ENCODE measurements at regions not wholly inside any gene's neighbourhood (a gene's known extent, or its start where the extent isn't known, plus 50 kb on each side); places are given as distances from the start of the nearest gene placed in this dataset.

DNA sequence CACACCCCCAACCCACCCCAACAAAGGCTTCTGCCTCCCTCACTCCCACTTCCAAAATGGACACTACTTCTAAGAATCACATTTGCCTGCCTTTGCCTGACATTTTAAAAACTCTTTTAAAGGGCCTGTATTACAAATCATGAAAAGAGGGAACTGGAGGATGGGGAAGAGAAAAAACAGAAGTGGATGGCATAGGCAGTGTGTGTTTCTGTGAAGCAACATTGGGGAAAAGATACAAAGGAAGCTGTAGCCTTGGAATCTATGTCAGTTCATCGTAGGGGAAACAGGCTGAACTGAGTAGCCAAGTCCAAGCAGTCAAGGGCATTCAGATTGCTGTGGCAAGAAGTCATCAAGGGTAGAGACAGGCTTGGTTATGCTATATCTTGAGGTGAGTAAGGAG lies 273.9 kb downstream of the BTG1 start:
- intact Hi-C loops (cut with DNase I; ENCODE audit: low total_unique reads), result no loop called here
- no peaks in the 10 kb centered on the region for H3K4me1 ChIP-seq
- no peaks in the 10 kb centered on the region for H3K36me3 ChIP-seq
- H3K9me3 ChIP-seq, result no peaks in the 10 kb centered on the region
- no peak for DNase-seq
- TF ChIP-seq POLR2A (IDR thresholded peaks at IDR 0.05), result no peak
- TF ChIP-seq CTCF (IDR thresholded peaks at IDR 0.05), result no peak
- no peak overlapping the region for H3K27ac ChIP-seq
- no peaks in the 10 kb centered on the region for H3K27me3 ChIP-seq
- H3K4me3 ChIP-seq, result no peak overlapping the region

GRCh38 chr12:91870872-91871707 lies 274.6 kb downstream of the BTG1 start:
- H3K4me1 ChIP-seq, result no peaks in the 10 kb centered on the region
- H3K9me3 ChIP-seq, result no peaks in the 10 kb centered on the region
- TF ChIP-seq CTCF (IDR thresholded peaks at IDR 0.05) (no peak), POLR2A (IDR thresholded peaks at IDR 0.05) (no peak)
- no peak for DNase-seq
- intact Hi-C loops (cut with DNase I; ENCODE audit: low total_unique reads), result no loop called here
- H3K27me3 ChIP-seq, result no peaks in the 10 kb centered on the region
- H3K4me3 ChIP-seq, result no peak overlapping the region
- H3K36me3 ChIP-seq, result no peaks in the 10 kb centered on the region
- no peak overlapping the region for H3K27ac ChIP-seq

- Histone ChIP-seq H3K4me1 (no peaks in the 10 kb centered on the region), H3K27me3 (no peaks in the 10 kb centered on the region), H3K4me3 (no peak overlapping the region), H3K36me3 (no peaks in the 10 kb centered on the region), H3K27ac (peak overlapping the region in 1 of 2 donors; percentile 37), H3K9me3 (no peaks in the 10 kb centered on the region)
- intact Hi-C loops (cut with DNase I; ENCODE audit: low total_unique reads), result no loop called here
- TF ChIP-seq CTCF (IDR thresholded peaks at IDR 0.05) (no peak), POLR2A (IDR thresholded peaks at IDR 0.05) (no peak)
- DNase-seq, result no peak
These were observed 277.6 kb downstream of the BTG1 start for GRCh38 chr12:91868054-91868453.

GRCh38 chr12:91866566-91866965 lies 279.1 kb downstream of the BTG1 start:
- Histone ChIP-seq H3K4me3 (no peak overlapping the region), H3K27me3 (no peaks in the 10 kb centered on the region), H3K4me1 (no peaks in the 10 kb centered on the region), H3K36me3 (no peaks in the 10 kb centered on the region), H3K27ac (no peak overlapping the region), H3K9me3 (no peaks in the 10 kb centered on the region)
- no peak for TF ChIP-seq POLR2A (IDR thresholded peaks at IDR 0.05)
- no peak for TF ChIP-seq CTCF (IDR thresholded peaks at IDR 0.05)
- peak in 1 of 2 donors; percentile 27 for DNase-seq
- intact Hi-C loops (cut with DNase I; ENCODE audit: low total_unique reads), result no loop called here

- no peak for DNase-seq
- Histone ChIP-seq H3K4me3 (no peak overlapping the region), H3K36me3 (no peaks in the 10 kb centered on the region), H3K4me1 (no peaks in the 10 kb centered on the region), H3K27ac (no peak overlapping the region), H3K27me3 (no peaks in the 10 kb centered on the region), H3K9me3 (no peaks in the 10 kb centered on the region)
- intact Hi-C loops (cut with DNase I; ENCODE audit: low total_unique reads), result no loop called here
- TF ChIP-seq CTCF (IDR thresholded peaks at IDR 0.05) (no peak), POLR2A (IDR thresholded peaks at IDR 0.05) (no peak)
These were observed 281.9 kb downstream of the BTG1 start for GRCh38 chr12:91863702-91864101.

Measured in uterus (tissue), 3 donors.